HL-60/S4 (cell line): ENCODE measurements at regions not wholly inside any gene's neighbourhood (a gene's known extent, or its start where the extent isn't known, plus 50 kb on each side); places are given as distances from the start of the nearest gene placed in this dataset.

ENCODE experiments used
- in situ Hi-C: fragments of 300-500 bp; cut with MboI; formaldehyde crosslinking; loops from 2 replicates; pipeline ENCODE4 v1.14.3; 2022; ENCODE audit warnings: low sequenced_read_pairs

- in situ Hi-C loops: no loop called here
Observed at GRCh38 chr21:28442085-28442484, 550.6 kb downstream of the LTN1 start.

GRCh38 chr21:28439788-28440187 is 552.9 kb downstream of the LTN1 start:
- in situ Hi-C loops: no loop called here

- in situ Hi-C loops: no loop called here
Observed at GRCh38 chr21:28439251-28439650, 553.4 kb downstream of the LTN1 start.

- in situ Hi-C loops: no loop called here
Observed at GRCh38 chr21:28437061-28437460, 555.6 kb downstream of the LTN1 start.

GRCh38 chr21:28436286-28436932 is 556.3 kb downstream of the LTN1 start:
- in situ Hi-C loops: no loop called here

- in situ Hi-C loops: no loop called here
Observed at GRCh38 chr21:28431527-28432200, 561.0 kb downstream of the LTN1 start.

GRCh38 chr21:28431022-28431421 is 561.7 kb downstream of the LTN1 start:
- in situ Hi-C loops: no loop called here

GRCh38 chr21:28429161-28429560 is 563.5 kb downstream of the LTN1 start:
- in situ Hi-C loops: no loop called here

GRCh38 chr21:28427394-28428022 is 565.2 kb downstream of the LTN1 start:
- in situ Hi-C loops: no loop called here

GRCh38 chr21:28426545-28426944 is 566.1 kb downstream of the LTN1 start:
- in situ Hi-C loops: no loop called here

- in situ Hi-C loops: no loop called here
Observed at GRCh38 chr21:28423521-28424190, 569.0 kb downstream of the LTN1 start.

GRCh38 chr21:28421716-28422524 is 570.8 kb downstream of the LTN1 start:
- in situ Hi-C loops: no loop called here

- in situ Hi-C loops: no loop called here
Observed at GRCh38 chr21:28419811-28420210, 572.9 kb downstream of the LTN1 start.

GRCh38 chr21:28418726-28419514 is 573.8 kb downstream of the LTN1 start:
- in situ Hi-C loops: no loop called here

GRCh38 chr21:28410256-28410655 is 582.4 kb downstream of the LTN1 start:
- in situ Hi-C loops: no loop called here

- in situ Hi-C loops: no loop called here
Observed at GRCh38 chr21:28402616-28402989, 590.1 kb downstream of the LTN1 start.

GRCh38 chr21:28397040-28397439 is 595.6 kb downstream of the LTN1 start:
- in situ Hi-C loops: no loop called here

GRCh38 chr21:28396421-28396820 is 596.3 kb downstream of the LTN1 start:
- in situ Hi-C loops: no loop called here

GRCh38 chr21:28393279-28393678 is 599.4 kb downstream of the LTN1 start:
- in situ Hi-C loops: no loop called here
